H54 (cell line): ENCODE measurements at regions not wholly inside any gene's neighbourhood (a gene's known extent, or its start where the extent isn't known, plus 50 kb on each side); places are given as distances from the start of the nearest gene placed in this dataset.

Experiments used
- DNase-seq: peaks from one replicate; pipeline ENCODE4 v3.0.0; 2011; ENCODE audit warnings: low spot score, mixed read lengths; ENCODE audit not compliant: insufficient read length
- FAIRE-seq: peaks from 3 replicates; lab custom pipeline; 2011; peaks lifted over from hg19 to GRCh38; lab: Jason Lieb, UNC
- POLR2A ChIP-seq: IDR thresholded peaks from 2 replicates; pipeline ENCODE4 v1.6.1; 2011; ENCODE audit warnings: low read depth, mild to moderate bottlenecking, low read length

- no peak for FAIRE-seq
- DNase-seq, result no peak
- TF ChIP-seq POLR2A, result no peak
Observed at GRCh38 chr6:142500250-142500786, 198.5 kb downstream of the ADGRG6 start.

GRCh38 chr6:142501795-142502194, 200.0 kb downstream of the ADGRG6 start:
- no peak for TF ChIP-seq POLR2A
- FAIRE-seq (no peak), DNase-seq (no peak)

- no peak for TF ChIP-seq POLR2A
- FAIRE-seq, result no peak
Observed at GRCh38 chr6:142507065-142507464, 205.3 kb downstream of the ADGRG6 start.

GRCh38 chr6:142510211-142510610, 208.4 kb downstream of the ADGRG6 start:
- DNase-seq (no peak), FAIRE-seq (no peak)
- TF ChIP-seq POLR2A, result no peak

More at GRCh38 chr6:142507065-142507464, 205.3 kb downstream of the ADGRG6 start:
- DNase-seq, result no peak

GRCh38 chr6:142518126-142518525, 216.3 kb downstream of the ADGRG6 start:
- FAIRE-seq (no peak), DNase-seq (no peak)
- no peak for TF ChIP-seq POLR2A

- DNase-seq, result no peak
- FAIRE-seq, result no peak
- no peak for TF ChIP-seq POLR2A
Observed at GRCh38 chr6:142518761-142519160, 217.0 kb downstream of the ADGRG6 start.

GRCh38 chr6:142521791-142522190, 220.0 kb downstream of the ADGRG6 start:
- DNase-seq, result no peak
- no peak for FAIRE-seq
- TF ChIP-seq POLR2A, result no peak

- DNase-seq, result no peak
- no peak for FAIRE-seq
- no peak for TF ChIP-seq POLR2A
Observed at GRCh38 chr6:142523515-142524375, 221.9 kb downstream of the ADGRG6 start.

GRCh38 chr6:142530566-142530965, 228.8 kb downstream of the ADGRG6 start:
- no peak for TF ChIP-seq POLR2A
- FAIRE-seq (no peak), DNase-seq (no peak)

- DNase-seq (no peak), FAIRE-seq (no peak)
- no peak for TF ChIP-seq POLR2A
Observed at GRCh38 chr6:142531727-142532126, 229.9 kb downstream of the ADGRG6 start.

- TF ChIP-seq POLR2A, result no peak
- FAIRE-seq (no peak), DNase-seq (no peak)
Observed at GRCh38 chr6:142534076-142534475, 232.3 kb downstream of the ADGRG6 start.

GRCh38 chr6:142534484-142534883, 232.7 kb downstream of the ADGRG6 start:
- DNase-seq (no peak), FAIRE-seq (no peak)
- TF ChIP-seq POLR2A, result no peak

- DNase-seq (no peak), FAIRE-seq (no peak)
- no peak for TF ChIP-seq POLR2A
Observed at GRCh38 chr6:142537612-142538478, 236.0 kb downstream of the ADGRG6 start.

GRCh38 chr6:142542704-142543233, 241.0 kb downstream of the ADGRG6 start:
- no peak for DNase-seq
- no peak; the same call in 1 of the 2 replicates for TF ChIP-seq POLR2A
- FAIRE-seq, result peak; percentile 52

GRCh38 chr6:142543606-142544005, 241.8 kb downstream of the ADGRG6 start:
- DNase-seq (no peak), FAIRE-seq (no peak)
- no peak for TF ChIP-seq POLR2A
